Vagina (tissue), 2 donors: ENCODE measurements at regions not wholly inside any gene's neighbourhood (a gene's known extent, or its start where the extent isn't known, plus 50 kb on each side); places are given as distances from the start of the nearest gene placed in this dataset.

Source experiments
- POLR2A ChIP-seq, 2 donors: fragments of 450-650 bp; IDR thresholded peaks; one replicate each; pipeline ENCODE4 v1.6.1; 2017; ENCODE audit warnings: antibody characterized with exemption in 2 of 2, mild to moderate bottlenecking in 2 of 2, moderate library complexity in 2 of 2
- TF ChIP-seq, protein P1 (sequence below), 3 experiments: fragments of 450-650 bp in 2 of 3; fragments of 200-600 bp in 1 of 3; sonication (generic) in 1 of 3; IDR thresholded peaks; one replicate each; pipeline ENCODE4 v1.5.1; 2017 to 2019; ENCODE audit warnings: antibody characterized with exemption in 3 of 3, mild to moderate bottlenecking in 2 of 3, moderate library complexity in 2 of 3

DNA sequence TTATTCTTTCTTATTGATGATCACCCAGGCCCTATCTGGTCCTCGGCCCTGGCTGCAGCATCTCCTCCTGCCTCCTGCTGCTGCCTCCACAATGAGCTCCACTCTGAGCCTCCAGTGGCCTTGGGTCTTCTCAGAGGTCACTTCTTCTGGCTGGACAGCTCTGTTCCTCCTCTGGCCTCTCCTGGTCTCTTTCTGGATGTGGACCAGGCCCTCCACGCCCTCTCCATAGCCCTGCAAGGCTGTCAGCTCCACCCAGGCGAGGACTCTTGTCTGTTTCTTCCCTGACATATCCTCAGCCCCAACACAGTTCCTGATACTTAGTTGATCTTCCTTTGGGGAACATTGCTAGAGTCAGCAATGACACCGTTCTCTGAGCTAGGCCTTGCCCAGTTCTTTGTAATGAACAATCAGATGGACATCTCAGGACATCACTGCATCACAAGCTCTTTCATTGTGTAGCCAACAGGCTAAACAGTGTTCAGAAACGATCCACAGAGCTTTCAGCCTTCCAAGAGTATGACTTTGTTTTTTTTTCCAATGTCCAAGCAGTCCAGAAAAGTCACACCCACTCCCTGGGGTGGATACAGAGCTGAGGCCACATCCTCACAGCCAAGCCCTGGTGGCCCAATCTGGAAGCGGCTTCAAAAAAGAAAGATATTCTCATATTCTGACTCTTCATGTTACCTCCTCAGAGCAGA, 62.5 kb upstream of the DNAH5 start:
- TF ChIP-seq, protein P1, sequence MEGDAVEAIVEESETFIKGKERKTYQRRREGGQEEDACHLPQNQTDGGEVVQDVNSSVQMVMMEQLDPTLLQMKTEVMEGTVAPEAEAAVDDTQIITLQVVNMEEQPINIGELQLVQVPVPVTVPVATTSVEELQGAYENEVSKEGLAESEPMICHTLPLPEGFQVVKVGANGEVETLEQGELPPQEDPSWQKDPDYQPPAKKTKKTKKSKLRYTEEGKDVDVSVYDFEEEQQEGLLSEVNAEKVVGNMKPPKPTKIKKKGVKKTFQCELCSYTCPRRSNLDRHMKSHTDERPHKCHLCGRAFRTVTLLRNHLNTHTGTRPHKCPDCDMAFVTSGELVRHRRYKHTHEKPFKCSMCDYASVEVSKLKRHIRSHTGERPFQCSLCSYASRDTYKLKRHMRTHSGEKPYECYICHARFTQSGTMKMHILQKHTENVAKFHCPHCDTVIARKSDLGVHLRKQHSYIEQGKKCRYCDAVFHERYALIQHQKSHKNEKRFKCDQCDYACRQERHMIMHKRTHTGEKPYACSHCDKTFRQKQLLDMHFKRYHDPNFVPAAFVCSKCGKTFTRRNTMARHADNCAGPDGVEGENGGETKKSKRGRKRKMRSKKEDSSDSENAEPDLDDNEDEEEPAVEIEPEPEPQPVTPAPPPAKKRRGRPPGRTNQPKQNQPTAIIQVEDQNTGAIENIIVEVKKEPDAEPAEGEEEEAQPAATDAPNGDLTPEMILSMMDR (IDR thresholded peaks at IDR 0.05): no peak
- TF ChIP-seq POLR2A (IDR thresholded peaks at IDR 0.05): no peak
